NCI-H2107 treated with DMSO at 0.1 percent for 48 hours (cell line): ENCODE measurements at regions not wholly inside any gene's neighbourhood (a gene's known extent, or its start where the extent isn't known, plus 50 kb on each side); places are given as distances from the start of the nearest gene placed in this dataset.
"Not testable (repeated sequence)": the region's sequence is repeated elsewhere in the genome, so short reads cannot be mapped to it uniquely, and the experiment has no call there.

Experiments used
- DNase-seq: peaks from one replicate; lab custom pipeline; 2025; ENCODE audit not compliant: unreplicated experiment; lab: John Stamatoyannopoulos, UW

- DNase-seq = no peak
These were observed 81.8 kb upstream of the MAP3K1 start for GRCh38 chr5:56733580-56733979.

- no peak for DNase-seq
These were observed 83.2 kb upstream of the MAP3K1 start for GRCh38 chr5:56732121-56732520.

GRCh38 chr5:56731473-56731872 is 83.9 kb upstream of the MAP3K1 start:
- DNase-seq = not testable (repeated sequence)

GRCh38 chr5:56729488-56729887 is 85.9 kb upstream of the MAP3K1 start:
- no peak for DNase-seq

GRCh38 chr5:56725711-56726411 is 89.5 kb upstream of the MAP3K1 start:
- no peak for DNase-seq

- not testable (repeated sequence) for DNase-seq
These were observed 90.5 kb upstream of the MAP3K1 start for GRCh38 chr5:56724857-56725256.

DNA sequence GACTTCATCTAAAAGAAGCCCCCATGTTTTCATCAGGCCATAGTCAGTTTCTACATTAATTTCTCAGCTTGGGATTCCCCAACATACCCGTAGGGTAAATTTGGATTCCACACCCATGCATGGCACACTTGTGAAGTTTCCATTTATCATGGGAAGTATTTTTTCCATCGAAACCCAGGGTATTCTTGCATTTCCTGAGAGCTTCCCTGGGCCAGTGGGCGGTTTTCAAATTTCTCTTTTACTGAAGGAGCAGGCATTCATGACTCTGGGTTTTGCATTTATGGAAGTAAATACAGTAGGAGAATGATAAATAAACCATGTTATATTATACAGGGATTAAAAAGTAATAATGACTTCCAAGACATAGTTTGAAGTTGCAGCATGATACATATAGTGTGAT is 93.0 kb upstream of the MAP3K1 start:
- no peak for DNase-seq

GRCh38 chr5:56717253-56717987 is 97.9 kb upstream of the MAP3K1 start:
- no peak for DNase-seq

DNA sequence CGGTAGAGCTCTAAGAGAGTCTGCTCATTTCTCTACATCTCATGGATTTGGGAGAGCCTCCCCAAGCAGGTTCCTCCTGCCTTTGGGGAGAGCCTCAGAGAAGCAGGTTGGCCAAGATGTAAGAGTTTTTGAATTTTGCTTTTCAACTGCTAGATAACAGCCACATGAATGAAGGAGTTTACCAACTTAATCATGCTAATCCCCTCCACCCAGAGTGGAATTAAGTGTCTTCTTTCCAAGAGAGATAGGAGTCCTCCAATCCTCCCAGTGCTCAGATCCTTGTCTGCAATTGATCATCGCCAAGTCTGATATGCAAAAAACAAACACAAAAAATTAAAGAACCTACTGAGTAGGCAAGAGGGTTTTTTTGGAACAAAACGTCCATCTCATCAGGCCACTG is 99.4 kb upstream of the MAP3K1 start:
- DNase-seq = no peak

- DNase-seq = no peak
These were observed 102.3 kb upstream of the MAP3K1 start for GRCh38 chr5:56712895-56713591.

- DNase-seq = no peak
These were observed 104.3 kb upstream of the MAP3K1 start for GRCh38 chr5:56710826-56711590.

DNA sequence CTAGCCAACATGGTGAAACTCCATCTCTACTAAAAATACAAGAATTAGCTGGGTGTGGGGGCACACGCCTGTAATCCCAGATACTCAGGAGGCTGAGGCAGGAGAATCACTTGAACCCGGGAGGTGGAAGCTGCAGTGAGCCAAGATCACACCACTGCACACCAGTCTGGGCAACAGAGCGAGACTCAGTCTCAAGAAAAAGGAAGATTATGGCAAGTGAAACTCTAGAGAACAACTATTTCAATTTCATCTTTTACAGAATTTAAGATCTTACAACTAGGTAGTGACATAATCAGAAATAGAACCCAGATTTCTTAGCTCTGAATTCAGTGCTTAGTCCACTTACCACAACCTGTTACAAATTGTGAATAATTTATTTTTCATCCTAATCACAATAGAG is 108.8 kb upstream of the MAP3K1 start:
- DNase-seq = no peak

GRCh38 chr5:56705217-56705616 is 110.1 kb upstream of the MAP3K1 start:
- peak; percentile 44 for DNase-seq

DNA sequence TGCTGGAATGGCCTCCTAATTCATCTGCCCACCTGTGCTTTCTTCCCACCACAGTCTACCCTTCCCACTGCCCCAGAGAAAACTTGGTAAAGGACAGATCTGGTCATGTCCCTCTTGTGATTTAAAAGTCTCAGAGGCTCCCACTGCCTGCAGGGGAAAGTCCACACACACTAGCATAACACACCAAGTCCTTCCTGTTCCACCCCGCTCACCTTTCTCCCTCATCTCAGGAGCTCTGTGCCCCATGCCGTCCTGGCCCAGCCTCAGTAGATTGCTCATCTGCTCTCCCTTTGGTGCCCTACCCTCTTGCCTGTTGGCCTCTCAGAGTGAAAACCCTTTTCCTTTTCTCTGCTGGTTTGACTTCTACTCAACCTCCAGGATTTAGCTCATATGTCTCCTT is 111.4 kb upstream of the MAP3K1 start:
- no peak for DNase-seq

DNA sequence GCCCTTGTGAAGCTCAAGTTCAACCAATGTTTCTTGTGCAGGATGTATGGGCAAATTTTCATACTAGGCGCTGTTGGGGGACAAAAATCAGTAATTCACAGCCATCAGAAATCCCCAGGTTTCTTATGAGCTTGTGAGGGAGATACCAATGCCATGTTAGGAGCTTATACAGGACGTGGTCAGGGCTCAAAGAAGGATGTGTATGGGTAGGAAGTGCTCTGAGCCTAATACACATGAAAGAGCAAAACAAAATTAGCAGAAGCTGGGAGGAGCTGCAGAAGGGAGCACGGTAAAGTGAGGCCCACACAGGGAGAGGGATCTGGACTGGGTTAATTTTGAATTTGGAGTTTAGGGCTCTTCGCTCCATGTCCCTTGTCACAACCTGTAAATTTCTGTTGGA is 114.6 kb upstream of the MAP3K1 start:
- DNase-seq = no peak

GRCh38 chr5:56699538-56699937 is 115.8 kb upstream of the MAP3K1 start:
- peak; percentile 60 for DNase-seq

GRCh38 chr5:56698463-56699381 is 116.6 kb upstream of the MAP3K1 start:
- DNase-seq = peak; percentile 43

DNA sequence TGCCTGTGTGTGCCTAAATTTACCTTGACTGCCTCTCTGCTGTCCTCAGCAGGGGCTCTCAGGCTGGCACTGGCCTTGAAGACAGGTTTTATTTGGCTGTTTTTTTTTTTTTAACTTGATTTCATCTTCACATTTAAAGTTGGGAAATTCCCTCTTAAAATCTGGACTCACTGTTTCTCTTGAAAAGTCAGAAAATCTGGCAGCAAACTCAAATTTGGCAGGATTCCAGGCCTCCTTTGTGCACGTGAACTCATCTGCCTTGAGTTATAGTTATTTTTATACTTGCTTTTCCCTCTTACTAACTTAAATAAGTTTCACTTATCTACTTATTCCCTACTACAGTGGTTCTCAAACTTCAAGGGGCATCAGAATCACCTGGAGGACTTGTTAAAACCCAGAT is 118.4 kb upstream of the MAP3K1 start:
- DNase-seq = no peak

- no peak for DNase-seq
These were observed 122.1 kb upstream of the MAP3K1 start for GRCh38 chr5:56693220-56693579.
